ENCODE measurements at regions not wholly inside any gene's neighbourhood (a gene's known extent, or its start where the extent isn't known, plus 50 kb on each side); places are given as distances from the start of the nearest gene placed in this dataset.

GRCh38 chr5:153257381-153257780 is 233.1 kb upstream of the GRIA1 start:
- Histone ChIP-seq H3K23ac (ENCODE audit: insufficient read length) (no peak overlapping the region), H3K4me3 (ENCODE audit: extremely low read depth in 1 of 4, insufficient read depth in 2 of 4, low read depth in 3 of 4, low read length in 4 of 4) (no peak overlapping the region), H3K79me1 (ENCODE audit: low read depth, low read length) (no peaks in the 10 kb centered on the region), H3K36me3 (ENCODE audit: control insufficient read depth in 2 of 4, insufficient read depth in 4 of 4, low read length in 3 of 4) (no peaks in the 10 kb centered on the region), H3K4me2 (ENCODE audit: insufficient read depth in 1 of 2, low read depth in 2 of 2, low read length in 2 of 2) (no peak overlapping the region), H2BK12ac (ENCODE audit: low read depth, low read length) (no peak overlapping the region), H3K27ac (ENCODE audit: low read depth, low read length) (no peak overlapping the region), H4K5ac (ENCODE audit: insufficient read length, low read depth, low read length) (no peak overlapping the region), H3K4me1 (replicated peaks in 1 of 4; ENCODE audit: control insufficient read depth in 3 of 4, insufficient read depth in 4 of 4, low read length in 3 of 4) (peaks cover 0 to 2% (median 0%) of the 10 kb centered on the region in 4 experiments; a peak in 1 of 7 replicates), H2BK20ac (ENCODE audit: low read length) (no peak overlapping the region), H2AK5ac (ENCODE audit: low read depth, low read length) (no peak overlapping the region), H3K9me3 (ENCODE audit: insufficient read depth in 2 of 2, low read depth in 1 of 2, low read length in 1 of 2) (no peaks in the 10 kb centered on the region), H4K8ac (ENCODE audit: extremely low read depth, insufficient read depth, low read length) (no peak overlapping the region), H3K4ac (replicated peaks; ENCODE audit: insufficient read length, low read depth, low read length) (no peak overlapping the region), H3K79me2 (ENCODE audit: control insufficient read depth in 1 of 2, insufficient read depth in 2 of 2, low read length in 2 of 2) (no peaks in the 10 kb centered on the region), H4K91ac (replicated peaks; ENCODE audit: insufficient read length, low read length) (no peak overlapping the region), H3K9ac (replicated peaks in 1 of 4; ENCODE audit: extremely low read depth in 1 of 4, low read depth in 3 of 4, low read length in 3 of 4) (no peak overlapping the region), H2BK5ac (ENCODE audit: low read depth, low read length) (no peak overlapping the region), H3K56ac (replicated peaks; ENCODE audit: insufficient read length, low read depth, low read length) (no peak overlapping the region), H3K23me2 (ENCODE audit: low read depth, low read length) (no peaks in the 10 kb centered on the region), H3K27me3 (replicated peaks in 1 of 4; ENCODE audit: control insufficient read depth in 3 of 4, extremely low read depth in 1 of 4, insufficient read depth in 3 of 4, low read length in 3 of 4) (no peaks in the 10 kb centered on the region), H2BK120ac (replicated peaks; ENCODE audit: low read depth, low read length) (no peak overlapping the region), H4K20me1 (replicated peaks in 1 of 2; ENCODE audit: control insufficient read depth in 1 of 2, insufficient read depth in 2 of 2, low read length in 2 of 2) (no peaks in the 10 kb centered on the region), H2BK15ac (ENCODE audit: low read length) (no peak overlapping the region), H3K14ac (ENCODE audit: insufficient read length) (no peak overlapping the region), H2AFZ (ENCODE audit: low read length) (no peak overlapping the region), H3K18ac (ENCODE audit: extremely low read depth, low read length) (no peak overlapping the region)
- DNase-seq (ENCODE audit: low read depth in 1 of 2, low spot score in 2 of 2): no peak
- POLR2A ChIA-PET (ENCODE audit: partially characterized antibody): no interaction called here
- CTCF ChIA-PET (ENCODE audit: partially characterized antibody): no interaction called here
- no peak for FAIRE-seq
- no peak for TF ChIP-seq FOSL1 (IDR thresholded peaks at IDR 0.05; ENCODE audit: insufficient read depth, low read depth, low read length)
- TF ChIP-seq CHD2 (IDR thresholded peaks at IDR 0.05; ENCODE audit: low read length): no peak
- TF ChIP-seq TCF12 (IDR thresholded peaks at IDR 0.05; ENCODE audit: low read depth, low read length): no peak
- no peak for TF ChIP-seq BRCA1 (IDR thresholded peaks at IDR 0.05; ENCODE audit: low read depth, low read length)
- TF ChIP-seq RNF2 (IDR thresholded peaks at IDR 0.05; ENCODE audit: borderline replicate concordance, low read depth, low read length, missing control alignments, poor library complexity, severe bottlenecking): no peak
- no peak for TF ChIP-seq TAF1 (IDR thresholded peaks at IDR 0.05; ENCODE audit: low read depth, low read length)
- no peak for TF ChIP-seq GABPA (IDR thresholded peaks at IDR 0.05; ENCODE audit: borderline replicate concordance, insufficient read depth, low read length)
- TF ChIP-seq ASH2L (IDR thresholded peaks at IDR 0.05; ENCODE audit: low read length): no peak
- no peak for TF ChIP-seq TAF7 (optimal IDR thresholded peaks at IDR 0.05; ENCODE audit: borderline replicate concordance, low read depth, low read length)
- TF ChIP-seq ZNF274 (IDR thresholded peaks at IDR 0.05; ENCODE audit: borderline replicate concordance, extremely low read depth, low read length): no peak
- TF ChIP-seq EP300 (IDR thresholded peaks at IDR 0.05; ENCODE audit: borderline replicate concordance in 1 of 2, low read depth in 2 of 2, low read length in 2 of 2): no peak
- no peak for TF ChIP-seq MAX (IDR thresholded peaks at IDR 0.05)
- no peak for TF ChIP-seq TBP (IDR thresholded peaks at IDR 0.05; ENCODE audit: low read depth, low read length)
- no peak for TF ChIP-seq ATF3 (IDR thresholded peaks at IDR 0.05; ENCODE audit: insufficient read depth, low read depth, low read length)
- no peak for TF ChIP-seq SRF (IDR thresholded peaks at IDR 0.05; ENCODE audit: low read depth, low read length)
- no peak for TF ChIP-seq SP2 (IDR thresholded peaks at IDR 0.05; ENCODE audit: low read length)
